ENCODE measurements at regions not wholly inside any gene's neighbourhood (a gene's known extent, or its start where the extent isn't known, plus 50 kb on each side); places are given as distances from the start of the nearest gene placed in this dataset.

DNA sequence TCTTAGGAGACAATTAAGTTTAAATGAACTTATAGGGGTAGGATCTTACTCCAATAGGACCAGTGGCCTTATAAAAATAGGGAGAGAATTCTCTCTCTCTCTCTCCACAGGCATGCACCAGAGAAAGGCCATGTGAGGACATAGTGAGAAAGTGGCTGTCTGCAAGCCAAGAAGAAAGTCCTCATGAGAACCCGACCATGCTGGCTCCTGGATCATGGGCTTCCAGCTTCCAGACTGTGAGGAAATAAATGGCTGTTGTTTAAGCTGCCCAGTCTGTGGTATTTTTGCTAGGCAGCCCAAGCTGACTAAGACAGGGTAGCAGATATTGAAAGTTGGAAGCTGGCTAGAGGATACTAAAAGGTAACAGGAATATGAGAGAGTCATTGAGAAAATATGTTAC, 454.0 kb downstream of the NBAS start:
- no peak for DNase-seq

DNA sequence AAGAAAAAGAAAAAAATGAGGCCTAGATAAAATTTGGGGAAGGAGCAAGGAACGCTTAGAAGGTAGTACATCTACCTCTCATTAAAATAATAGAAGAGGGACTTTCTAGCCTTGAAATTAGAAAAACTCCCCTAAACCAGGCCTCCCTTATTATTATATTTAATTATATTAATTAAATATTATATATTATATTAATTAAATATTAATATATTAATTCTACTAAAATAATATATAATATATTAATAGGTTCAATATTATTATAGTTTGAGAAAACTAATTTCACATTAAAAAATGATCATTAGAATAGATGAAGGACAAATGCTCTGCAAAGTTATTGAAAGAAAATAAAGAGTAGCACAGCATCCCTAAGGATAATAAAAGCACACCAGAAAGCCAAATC, 449.4 kb downstream of the NBAS start:
- no peak for DNase-seq

DNA sequence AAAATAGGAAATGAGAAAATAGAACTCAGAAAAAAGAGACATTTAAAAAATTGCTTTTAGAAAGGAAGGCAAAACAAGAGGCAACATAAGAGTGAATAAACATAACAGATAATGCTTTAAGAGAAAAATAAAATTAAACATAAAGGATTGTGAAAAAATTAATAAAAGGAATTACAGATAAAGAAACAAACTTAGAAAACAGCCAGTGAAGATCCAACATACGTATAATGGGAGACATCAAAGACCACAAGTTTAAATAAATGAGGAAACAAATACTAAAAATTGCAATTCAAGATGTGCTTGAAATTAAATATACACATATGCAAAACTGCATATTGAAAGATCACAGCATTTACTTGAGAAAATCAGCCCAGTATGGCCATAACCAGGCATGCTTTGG, 448.9 kb downstream of the NBAS start:
- no peak for DNase-seq

DNA sequence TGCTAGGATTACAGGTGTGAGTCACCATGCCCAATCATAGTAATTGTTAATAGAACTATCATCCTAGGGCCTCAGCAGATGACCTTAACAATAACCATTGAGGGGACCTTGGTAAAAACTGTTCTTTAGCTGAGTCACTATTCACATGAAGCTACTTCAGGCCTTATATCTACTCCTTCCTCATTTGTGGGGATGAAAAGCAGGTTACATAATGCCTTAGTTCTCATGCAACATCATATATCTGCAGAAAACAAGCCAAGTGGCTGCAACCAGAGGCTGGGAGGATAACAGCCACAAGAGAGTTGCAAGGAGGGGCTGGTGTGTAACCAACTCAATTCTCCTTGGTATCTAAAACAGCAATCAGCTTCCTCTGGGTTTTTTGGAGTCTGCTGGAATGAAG, 445.4 kb downstream of the NBAS start:
- no peak for DNase-seq

DNA sequence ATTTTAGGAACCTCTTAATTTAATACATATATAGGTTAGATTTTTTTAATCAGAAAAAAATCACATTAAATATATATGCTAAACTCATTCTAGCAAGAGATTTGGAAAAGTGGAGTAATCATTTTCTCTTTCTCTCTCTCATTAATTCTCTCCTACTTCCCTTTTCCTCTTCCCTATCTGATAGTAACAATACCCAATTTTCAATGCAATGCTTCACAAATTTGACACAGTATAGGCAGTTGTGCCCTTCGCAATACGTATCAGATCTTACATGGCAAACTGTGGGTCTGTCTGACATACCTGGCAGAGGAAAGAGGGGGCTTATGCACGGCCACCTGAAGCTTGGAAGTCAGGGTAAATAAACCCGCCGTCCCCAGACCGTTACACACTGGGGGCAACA, 444.3 kb downstream of the NBAS start:
- DNase-seq = no peak

Data from NCI-H774 (cell line).